GM06990 (cell line): ENCODE measurements at regions not wholly inside any gene's neighbourhood (a gene's known extent, or its start where the extent isn't known, plus 50 kb on each side); places are given as distances from the start of the nearest gene placed in this dataset.

Experiments
- DNase-seq: peaks from one replicate; pipeline ENCODE4 v3.0.0-alpha.2; 2011; ENCODE audit not compliant: insufficient read length; ENCODE audit errors: extremely low read depth
- H3K27me3 ChIP-seq: replicated peaks from 2 replicates; pipeline ENCODE4 v1.6.0; 2011; ENCODE audit warnings: low read length; ENCODE audit not compliant: control insufficient read depth, insufficient read depth
- H3K36me3 ChIP-seq: 2 replicates; pipeline ENCODE4 v1.5.1; 2011; ENCODE audit warnings: low read length; ENCODE audit not compliant: control insufficient read depth, insufficient read depth
- H3K4me3 ChIP-seq: replicated peaks from 2 replicates; pipeline ENCODE4 v1.5.1; 2011; ENCODE audit warnings: low read depth, mild to moderate bottlenecking, control low read depth, low read length
- TF ChIP-seq, protein P1 (sequence below): IDR thresholded peaks from 2 replicates; pipeline ENCODE4 v1.5.1; 2011; ENCODE audit warnings: low read length, control low read depth, mild to moderate bottlenecking, inconsistent platforms; ENCODE audit not compliant: insufficient read depth, poor library complexity, severe bottlenecking

DNA sequence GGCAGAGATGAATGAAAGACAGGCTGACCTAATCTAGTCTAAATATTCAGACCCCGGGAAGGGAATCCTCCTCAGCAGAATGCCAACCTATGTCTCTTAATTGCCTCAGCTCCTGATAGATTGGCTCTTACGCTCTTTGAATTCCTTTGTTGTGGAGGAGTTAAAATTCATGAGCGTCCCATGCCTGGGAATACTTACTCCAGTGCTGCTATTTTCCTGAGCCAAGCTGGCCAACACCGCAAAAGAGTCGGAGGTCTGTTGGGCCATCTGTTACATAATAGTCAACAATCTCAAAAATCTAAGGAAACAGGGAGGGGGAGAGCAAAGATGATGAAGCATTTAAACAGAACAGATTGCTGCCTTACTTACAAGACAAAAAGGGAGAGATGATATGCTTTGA lies 182.8 kb downstream of the ASCL1 start:
- no peak overlapping the region for H3K4me3 ChIP-seq
- TF ChIP-seq, protein P1, sequence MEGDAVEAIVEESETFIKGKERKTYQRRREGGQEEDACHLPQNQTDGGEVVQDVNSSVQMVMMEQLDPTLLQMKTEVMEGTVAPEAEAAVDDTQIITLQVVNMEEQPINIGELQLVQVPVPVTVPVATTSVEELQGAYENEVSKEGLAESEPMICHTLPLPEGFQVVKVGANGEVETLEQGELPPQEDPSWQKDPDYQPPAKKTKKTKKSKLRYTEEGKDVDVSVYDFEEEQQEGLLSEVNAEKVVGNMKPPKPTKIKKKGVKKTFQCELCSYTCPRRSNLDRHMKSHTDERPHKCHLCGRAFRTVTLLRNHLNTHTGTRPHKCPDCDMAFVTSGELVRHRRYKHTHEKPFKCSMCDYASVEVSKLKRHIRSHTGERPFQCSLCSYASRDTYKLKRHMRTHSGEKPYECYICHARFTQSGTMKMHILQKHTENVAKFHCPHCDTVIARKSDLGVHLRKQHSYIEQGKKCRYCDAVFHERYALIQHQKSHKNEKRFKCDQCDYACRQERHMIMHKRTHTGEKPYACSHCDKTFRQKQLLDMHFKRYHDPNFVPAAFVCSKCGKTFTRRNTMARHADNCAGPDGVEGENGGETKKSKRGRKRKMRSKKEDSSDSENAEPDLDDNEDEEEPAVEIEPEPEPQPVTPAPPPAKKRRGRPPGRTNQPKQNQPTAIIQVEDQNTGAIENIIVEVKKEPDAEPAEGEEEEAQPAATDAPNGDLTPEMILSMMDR, result no peak
- H3K27me3 ChIP-seq, result no peaks in the 10 kb centered on the region
- H3K36me3 ChIP-seq, result no peaks in the 10 kb centered on the region
- DNase-seq, result no peak

DNA sequence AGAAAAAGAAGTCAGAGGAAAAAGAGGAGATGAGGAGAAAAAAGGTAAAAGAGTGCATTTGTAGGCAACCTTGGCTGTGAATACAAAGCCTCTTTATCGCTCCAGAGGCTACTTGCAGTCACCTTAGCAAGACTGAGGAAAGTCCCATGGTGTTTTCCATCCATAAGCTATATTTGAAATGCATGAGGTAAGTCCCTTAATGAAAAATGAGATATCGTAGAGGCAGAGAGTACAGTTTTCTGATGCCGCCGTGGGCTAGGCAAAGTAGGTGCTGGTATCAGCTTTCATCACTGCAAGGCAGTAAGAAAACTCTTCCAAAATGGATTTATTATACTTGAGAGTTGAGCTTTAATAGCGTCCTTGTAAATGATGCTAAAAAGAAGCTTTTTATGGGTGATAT lies 186.8 kb downstream of the ASCL1 start:
- Histone ChIP-seq H3K36me3 (no peaks in the 10 kb centered on the region), H3K4me3 (no peak overlapping the region), H3K27me3 (no peaks in the 10 kb centered on the region)
- DNase-seq, result peak; percentile 26
- TF ChIP-seq, protein P1, result no peak

DNA sequence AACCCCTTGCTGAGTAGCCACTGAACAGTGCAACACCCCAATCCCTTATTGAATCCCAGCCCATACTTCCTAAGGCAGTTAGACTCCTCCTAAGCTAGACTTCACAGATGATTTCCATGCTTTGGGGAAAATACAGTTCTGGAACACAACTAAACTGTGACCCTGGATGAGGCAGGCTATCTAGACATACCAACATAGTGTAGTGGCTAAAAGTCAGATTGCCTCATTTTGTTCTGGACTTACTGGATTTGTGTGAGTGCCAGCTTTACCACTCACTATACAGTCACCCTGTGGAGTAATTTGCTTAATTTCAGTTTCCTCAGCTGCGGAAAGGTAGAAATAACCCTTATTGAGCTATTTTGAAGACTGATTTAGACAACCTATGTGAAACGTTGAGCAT lies 203.1 kb downstream of the ASCL1 start:
- TF ChIP-seq, protein P1, result no peak
- no peak overlapping the region for H3K4me3 ChIP-seq
- H3K36me3 ChIP-seq, result no peaks in the 10 kb centered on the region
- no peaks in the 10 kb centered on the region for H3K27me3 ChIP-seq
- DNase-seq, result no peak

DNA sequence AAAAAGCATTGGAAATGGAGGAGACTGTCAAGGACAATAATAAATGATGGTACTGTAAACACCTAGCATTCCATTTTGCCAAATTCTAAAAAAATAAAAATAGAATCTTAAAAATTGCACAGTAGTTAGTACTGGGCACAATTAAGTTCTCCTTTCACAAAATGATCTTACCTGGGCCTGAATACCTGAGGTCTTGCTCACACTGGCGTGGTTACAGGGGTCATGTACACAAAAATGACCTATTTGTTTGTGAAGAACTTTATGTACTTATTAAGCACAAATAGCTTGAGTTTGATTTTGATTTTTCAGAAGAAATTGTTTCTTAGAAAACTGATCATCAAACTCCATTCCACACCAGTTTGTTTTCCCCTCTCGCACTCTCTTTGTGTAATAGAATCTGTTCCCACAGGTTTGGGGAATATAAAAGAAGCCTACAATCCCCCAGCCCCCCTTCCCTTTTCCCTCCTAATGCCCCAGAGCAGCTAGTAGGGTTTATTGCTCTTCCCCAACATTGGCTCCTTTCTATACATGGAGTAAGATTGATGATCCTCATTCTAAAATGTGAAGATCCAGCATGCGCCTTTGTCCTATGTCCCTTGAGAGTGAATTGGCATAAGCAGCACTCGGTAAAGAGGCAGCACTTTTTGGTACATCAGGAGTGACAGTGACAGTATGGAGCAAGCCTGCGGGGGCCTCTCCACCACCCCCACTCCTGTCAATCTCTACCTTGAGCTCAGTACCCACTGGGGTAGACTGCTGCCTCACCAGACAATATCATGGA lies 204.3 kb downstream of the ASCL1 start:
- DNase-seq, result no peak
- Histone ChIP-seq H3K27me3 (no peaks in the 10 kb centered on the region), H3K36me3 (no peaks in the 10 kb centered on the region), H3K4me3 (no peak overlapping the region)
- TF ChIP-seq, protein P1, result no peak

DNA sequence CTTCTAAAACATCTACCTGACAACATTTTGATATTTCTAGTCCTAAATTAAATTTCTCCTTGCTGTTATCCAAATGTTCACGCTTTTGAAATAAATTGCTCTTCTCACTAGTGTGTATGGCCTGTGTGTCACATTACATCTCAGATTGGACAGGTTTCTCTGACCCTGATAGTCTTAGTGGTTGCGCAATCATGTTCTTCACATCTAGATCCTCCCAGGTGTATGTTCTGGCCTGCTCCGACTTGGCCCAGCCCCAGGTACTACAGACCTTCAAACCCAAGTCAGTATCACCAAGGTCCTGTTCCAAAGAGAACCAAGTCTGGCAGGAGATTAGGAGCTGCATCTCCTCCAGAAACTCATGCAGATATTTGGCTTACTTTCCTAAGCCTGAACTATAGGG lies 209.5 kb downstream of the ASCL1 start:
- Histone ChIP-seq H3K27me3 (no peaks in the 10 kb centered on the region), H3K36me3 (no peaks in the 10 kb centered on the region), H3K4me3 (no peak overlapping the region)
- DNase-seq, result no peak
- TF ChIP-seq, protein P1, result no peak

DNA sequence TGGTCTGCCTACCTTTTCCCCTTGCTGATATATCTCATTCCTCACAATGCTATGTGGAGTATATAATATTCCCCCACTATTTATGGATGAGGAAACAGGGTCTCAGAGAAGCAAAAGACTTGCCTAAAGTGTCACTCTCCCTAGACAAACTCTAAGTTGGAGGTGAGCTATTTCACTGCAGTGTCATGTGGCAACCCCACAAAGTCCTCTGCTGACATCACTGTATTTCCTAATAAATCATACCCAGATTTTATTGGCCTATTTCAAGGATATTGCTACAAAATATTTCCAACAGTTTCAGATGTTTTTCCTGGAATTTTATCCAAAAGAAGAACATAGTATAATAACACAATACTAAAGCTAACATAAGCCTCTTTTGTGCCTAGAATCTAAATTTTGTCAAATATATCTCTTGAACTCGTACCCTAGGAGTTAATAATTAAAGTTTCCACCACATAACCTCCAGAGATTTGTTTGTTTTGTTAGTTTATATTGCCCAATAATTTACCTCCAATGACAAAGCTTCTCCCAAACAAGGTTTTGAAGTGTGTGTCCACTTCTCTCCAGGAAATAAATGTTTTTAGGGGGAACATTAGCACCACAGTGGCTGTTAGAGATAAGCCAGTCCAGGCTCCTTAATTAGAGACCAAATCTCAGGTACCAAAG lies 215.1 kb downstream of the ASCL1 start:
- TF ChIP-seq, protein P1, result no peak
- no peak overlapping the region for H3K4me3 ChIP-seq
- H3K36me3 ChIP-seq, result no peaks in the 10 kb centered on the region
- DNase-seq, result no peak
- H3K27me3 ChIP-seq, result no peaks in the 10 kb centered on the region
